Kidney (tissue), 13 donors: ENCODE measurements at regions not wholly inside any gene's neighbourhood (a gene's known extent, or its start where the extent isn't known, plus 50 kb on each side); places are given as distances from the start of the nearest gene placed in this dataset.

Experiments used
- DNase-seq, 5 donors: peaks; one replicate each; pipeline ENCODE4 v3.0.0-alpha.2; 2013 to 2020
- FAIRE-seq: peaks from 2 replicates; lab custom pipeline; 2012; peaks lifted over from hg19 to GRCh38; lab: Jason Lieb, UNC
- H3K27ac ChIP-seq, 2 donors: one replicate each; pipeline ENCODE4 v1.7.0; 2013; ENCODE audit warnings: low read depth in 2 of 2, low read length in 2 of 2, inconsistent platforms in 1 of 2
- H3K27me3 ChIP-seq: one replicate; pipeline ENCODE4 v1.7.1; 2013; ENCODE audit warnings: low read length, inconsistent platforms; ENCODE audit not compliant: control insufficient read depth, insufficient read depth
- H3K36me3 ChIP-seq, 3 donors: one replicate each; pipeline versions ENCODE4 v1.7.0 to v1.7.1; 2013; ENCODE audit warnings: low read length in 3 of 3, control low read depth in 1 of 3, inconsistent platforms in 1 of 3; ENCODE audit not compliant: insufficient read depth in 3 of 3, control insufficient read depth in 2 of 3
- H3K4me1 ChIP-seq, 3 donors: one replicate each; pipeline versions ENCODE4 v1.7.0 to v1.7.1; 2013; ENCODE audit warnings: low read length in 3 of 3, inconsistent platforms in 1 of 3, low read depth in 1 of 3; ENCODE audit not compliant: control insufficient read depth in 2 of 3, insufficient read depth in 2 of 3
- H3K4me3 ChIP-seq, 3 donors: one replicate each; pipeline versions ENCODE4 v1.7.0 to v1.8.1; 2013; ENCODE audit warnings: low read length in 3 of 3, control low read depth in 1 of 3, inconsistent platforms in 1 of 3
- H3K9ac ChIP-seq, 3 donors: one replicate each; pipeline versions ENCODE4 v1.7.0 to v1.7.1; 2013; ENCODE audit warnings: low read length in 3 of 3, control low read depth in 1 of 3, inconsistent platforms in 1 of 3
- H3K9me3 ChIP-seq, 3 donors: one replicate each; pipeline versions ENCODE4 v1.7.0 to v1.7.1; 2013; ENCODE audit warnings: low read length in 3 of 3, control low read depth in 1 of 3, inconsistent platforms in 1 of 3; ENCODE audit not compliant: control insufficient read depth in 2 of 3, insufficient read depth in 1 of 3
- CTCF ChIP-seq: IDR thresholded peaks from 3 replicates; pipeline ENCODE4 v1.5.1; 2012; ENCODE audit warnings: mild to moderate bottlenecking, moderate library complexity, borderline replicate concordance; ENCODE audit not compliant: insufficient read depth; ENCODE audit errors: extremely low read depth
- intact Hi-C: fragments of 100-400 bp; cut with DNase I; formaldehyde crosslinking; loops from one replicate; pipeline ENCODE4 v1.11.1; 2022
- donor health status: control.
- donor health status: control.
- donor health status: control.
- donor health status: control.
- donor health status: control.
- donor health status: DM: yes; HTN: yes; CAD: no.
- donor health status: Normal renal cell carcinoma (clear cell type).

- H3K36me3 ChIP-seq = no peaks in the 10 kb centered on the region
- no peak for TF ChIP-seq CTCF
- intact Hi-C loops = no loop called here
- no peak for FAIRE-seq
- no peak overlapping the region for H3K27ac ChIP-seq
- H3K4me1 ChIP-seq = no peaks in the 10 kb centered on the region
- no peaks in the 10 kb centered on the region for H3K27me3 ChIP-seq
- H3K4me3 ChIP-seq = no peak overlapping the region
- peaks cover 0 to 5% (median 0%) of the 10 kb centered on the region in 3 donors for H3K9me3 ChIP-seq
- H3K9ac ChIP-seq = no peak overlapping the region
- no peak for DNase-seq
Observed at GRCh38 chr14:87008965-87009364, 984.0 kb downstream of the GALC start.

GRCh38 chr14:87005280-87005679 lies 987.7 kb downstream of the GALC start:
- intact Hi-C loops = no loop called here
- H3K27ac ChIP-seq = no peak overlapping the region
- no peak overlapping the region for H3K4me3 ChIP-seq
- no peak for DNase-seq
- no peak for FAIRE-seq
- H3K36me3 ChIP-seq = no peaks in the 10 kb centered on the region
- H3K9ac ChIP-seq = no peak overlapping the region
- peaks cover 0 to 5% (median 0%) of the 10 kb centered on the region in 3 donors for H3K9me3 ChIP-seq
- TF ChIP-seq CTCF = no peak
- peaks cover 0 to 3% (median 0%) of the 10 kb centered on the region in 3 donors for H3K4me1 ChIP-seq
- H3K27me3 ChIP-seq = no peaks in the 10 kb centered on the region

GRCh38 chr14:87002776-87003175 lies 990.2 kb downstream of the GALC start:
- no peak for TF ChIP-seq CTCF
- Histone ChIP-seq H3K9ac (no peak overlapping the region), H3K36me3 (no peaks in the 10 kb centered on the region), H3K4me1 (peaks cover 0 to 3% (median 0%) of the 10 kb centered on the region in 3 donors), H3K27ac (no peak overlapping the region), H3K9me3 (peaks cover 0 to 5% (median 0%) of the 10 kb centered on the region in 3 donors), H3K27me3 (no peaks in the 10 kb centered on the region), H3K4me3 (peak overlapping the region in 1 of 3 donors; percentile 18)
- no peak for FAIRE-seq
- intact Hi-C loops = no loop called here
- peak in 2 of 5 donors; percentile 18 to 51 for DNase-seq

GRCh38 chr14:87001333-87001732 lies 991.6 kb downstream of the GALC start:
- H3K27me3 ChIP-seq = no peaks in the 10 kb centered on the region
- FAIRE-seq (no peak), DNase-seq (no peak)
- no peaks in the 10 kb centered on the region for H3K9me3 ChIP-seq
- H3K27ac ChIP-seq = no peak overlapping the region
- H3K36me3 ChIP-seq = no peaks in the 10 kb centered on the region
- no peak overlapping the region for H3K4me3 ChIP-seq
- no peak for TF ChIP-seq CTCF
- H3K4me1 ChIP-seq = peaks cover 0 to 3% (median 0%) of the 10 kb centered on the region in 3 donors
- intact Hi-C loops = no loop called here
- no peak overlapping the region for H3K9ac ChIP-seq
